ENCODE measurements at regions not wholly inside any gene's neighbourhood (a gene's known extent, or its start where the extent isn't known, plus 50 kb on each side); places are given as distances from the start of the nearest gene placed in this dataset.
A peak's percentile ranks its signal among the peaks of the same experiment; 100 is the strongest.

- no peak for DNase-seq (ENCODE audit: low spot score)
Measured at GRCh38 chr13:42658019-42658418, 84.1 kb downstream of the TNFSF11 start.

- no peak for DNase-seq (ENCODE audit: low spot score)
Measured at GRCh38 chr13:42660333-42660965, 86.5 kb downstream of the TNFSF11 start.

GRCh38 chr13:42667638-42668037 is 93.7 kb downstream of the TNFSF11 start:
- no peak for DNase-seq (ENCODE audit: low spot score)

- no peak for DNase-seq (ENCODE audit: low spot score)
Measured at GRCh38 chr13:42671502-42671901, 97.5 kb downstream of the TNFSF11 start.

- DNase-seq (ENCODE audit: low spot score), result no peak
Measured at GRCh38 chr13:42673677-42674076, 99.7 kb downstream of the TNFSF11 start.

- DNase-seq (ENCODE audit: low spot score), result no peak
Measured at GRCh38 chr13:42680748-42681147, 100.6 kb upstream of the FAM216B start.

- DNase-seq (ENCODE audit: low spot score), result no peak
Measured at GRCh38 chr13:42681326-42682100, 99.9 kb upstream of the FAM216B start.

- DNase-seq (ENCODE audit: low spot score), result no peak
Measured at GRCh38 chr13:42684226-42684625, 97.2 kb upstream of the FAM216B start.

GRCh38 chr13:42685751-42686150 is 95.6 kb upstream of the FAM216B start:
- no peak for DNase-seq (ENCODE audit: low spot score)

- DNase-seq (ENCODE audit: low spot score), result no peak
Measured at GRCh38 chr13:42686165-42686564, 95.2 kb upstream of the FAM216B start.

- no peak for DNase-seq (ENCODE audit: low spot score)
Measured at GRCh38 chr13:42688821-42689220, 92.6 kb upstream of the FAM216B start.

GRCh38 chr13:42696191-42696590 is 85.2 kb upstream of the FAM216B start:
- DNase-seq (ENCODE audit: low spot score), result no peak

GRCh38 chr13:42699912-42700311 is 81.5 kb upstream of the FAM216B start:
- DNase-seq (ENCODE audit: low spot score), result no peak

- DNase-seq (ENCODE audit: low spot score), result no peak
Measured at GRCh38 chr13:42702716-42703115, 78.7 kb upstream of the FAM216B start.

GRCh38 chr13:42703740-42704139 is 77.6 kb upstream of the FAM216B start:
- DNase-seq (ENCODE audit: low spot score), result no peak

GRCh38 chr13:42706286-42706685 is 75.1 kb upstream of the FAM216B start:
- DNase-seq (ENCODE audit: low spot score), result no peak

- DNase-seq (ENCODE audit: low spot score), result no peak
Measured at GRCh38 chr13:42707048-42707447, 74.3 kb upstream of the FAM216B start.

- no peak for DNase-seq (ENCODE audit: low spot score)
Measured at GRCh38 chr13:42707586-42707985, 73.8 kb upstream of the FAM216B start.

GRCh38 chr13:42708391-42708790 is 73.0 kb upstream of the FAM216B start:
- no peak for DNase-seq (ENCODE audit: low spot score)

GRCh38 chr13:42709276-42709675 is 72.1 kb upstream of the FAM216B start:
- DNase-seq (ENCODE audit: low spot score), result no peak

GRCh38 chr13:42715909-42716308 is 65.5 kb upstream of the FAM216B start:
- no peak for DNase-seq (ENCODE audit: low spot score)

- DNase-seq (ENCODE audit: low spot score), result no peak
Measured at GRCh38 chr13:42717176-42717575, 64.2 kb upstream of the FAM216B start.

- peak; percentile 68 for DNase-seq (ENCODE audit: low spot score)
Measured at GRCh38 chr13:42720113-42720857, 61.1 kb upstream of the FAM216B start.
